Cardiac fibroblast (primary cell): ENCODE measurements at regions not wholly inside any gene's neighbourhood (a gene's known extent, or its start where the extent isn't known, plus 50 kb on each side); places are given as distances from the start of the nearest gene placed in this dataset.
"Not testable (repeated sequence)": the region's sequence is repeated elsewhere in the genome, so short reads cannot be mapped to it uniquely, and the experiment has no call there.

ENCODE experiments used
- DNase-seq, 2 donors: peaks; one replicate each; pipeline versions ENCODE4 v3.0.0 to v3.0.0-alpha.2; 2010; ENCODE audit warnings: low read depth in 2 of 2
- H3K4me3 ChIP-seq, 2 donors: replicated peaks in 1 of 2; 1 replicate in 1 of 2; 2 replicates in 1 of 2; pipeline ENCODE4 v1.5.1; 2011; ENCODE audit warnings: low read depth in 2 of 2, low read length in 2 of 2, mild to moderate bottlenecking in 2 of 2, moderate library complexity in 1 of 2
- TF ChIP-seq, protein P1 (sequence below): IDR thresholded peaks from one replicate; pipeline ENCODE4 v1.5.1; 2011; ENCODE audit warnings: low read depth, mild to moderate bottlenecking, low read length, inconsistent platforms

DNA sequence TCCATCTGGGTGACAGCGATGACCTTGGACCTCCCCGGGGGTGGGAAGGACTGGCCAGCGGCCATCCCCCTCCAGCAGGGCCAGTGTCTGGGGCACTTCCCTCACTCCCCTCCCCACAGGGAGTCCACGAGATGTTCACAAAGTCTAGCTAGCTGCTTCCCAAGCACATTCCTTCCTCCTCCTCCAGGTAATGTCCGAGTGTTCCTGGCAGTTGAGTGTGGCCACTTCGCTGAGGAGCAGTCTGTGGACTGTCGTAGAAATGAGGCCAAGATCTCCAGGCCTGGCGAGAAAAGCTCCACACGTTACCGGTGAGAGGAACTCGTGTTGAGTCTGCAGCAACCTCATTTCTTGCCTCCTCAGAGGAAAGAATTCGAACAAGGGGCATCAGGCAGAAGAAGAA, 425.5 kb downstream of the BRD1 start:
- H3K4me3 ChIP-seq: no peak overlapping the region
- TF ChIP-seq, protein P1, sequence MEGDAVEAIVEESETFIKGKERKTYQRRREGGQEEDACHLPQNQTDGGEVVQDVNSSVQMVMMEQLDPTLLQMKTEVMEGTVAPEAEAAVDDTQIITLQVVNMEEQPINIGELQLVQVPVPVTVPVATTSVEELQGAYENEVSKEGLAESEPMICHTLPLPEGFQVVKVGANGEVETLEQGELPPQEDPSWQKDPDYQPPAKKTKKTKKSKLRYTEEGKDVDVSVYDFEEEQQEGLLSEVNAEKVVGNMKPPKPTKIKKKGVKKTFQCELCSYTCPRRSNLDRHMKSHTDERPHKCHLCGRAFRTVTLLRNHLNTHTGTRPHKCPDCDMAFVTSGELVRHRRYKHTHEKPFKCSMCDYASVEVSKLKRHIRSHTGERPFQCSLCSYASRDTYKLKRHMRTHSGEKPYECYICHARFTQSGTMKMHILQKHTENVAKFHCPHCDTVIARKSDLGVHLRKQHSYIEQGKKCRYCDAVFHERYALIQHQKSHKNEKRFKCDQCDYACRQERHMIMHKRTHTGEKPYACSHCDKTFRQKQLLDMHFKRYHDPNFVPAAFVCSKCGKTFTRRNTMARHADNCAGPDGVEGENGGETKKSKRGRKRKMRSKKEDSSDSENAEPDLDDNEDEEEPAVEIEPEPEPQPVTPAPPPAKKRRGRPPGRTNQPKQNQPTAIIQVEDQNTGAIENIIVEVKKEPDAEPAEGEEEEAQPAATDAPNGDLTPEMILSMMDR: no peak
- no peak for DNase-seq

DNA sequence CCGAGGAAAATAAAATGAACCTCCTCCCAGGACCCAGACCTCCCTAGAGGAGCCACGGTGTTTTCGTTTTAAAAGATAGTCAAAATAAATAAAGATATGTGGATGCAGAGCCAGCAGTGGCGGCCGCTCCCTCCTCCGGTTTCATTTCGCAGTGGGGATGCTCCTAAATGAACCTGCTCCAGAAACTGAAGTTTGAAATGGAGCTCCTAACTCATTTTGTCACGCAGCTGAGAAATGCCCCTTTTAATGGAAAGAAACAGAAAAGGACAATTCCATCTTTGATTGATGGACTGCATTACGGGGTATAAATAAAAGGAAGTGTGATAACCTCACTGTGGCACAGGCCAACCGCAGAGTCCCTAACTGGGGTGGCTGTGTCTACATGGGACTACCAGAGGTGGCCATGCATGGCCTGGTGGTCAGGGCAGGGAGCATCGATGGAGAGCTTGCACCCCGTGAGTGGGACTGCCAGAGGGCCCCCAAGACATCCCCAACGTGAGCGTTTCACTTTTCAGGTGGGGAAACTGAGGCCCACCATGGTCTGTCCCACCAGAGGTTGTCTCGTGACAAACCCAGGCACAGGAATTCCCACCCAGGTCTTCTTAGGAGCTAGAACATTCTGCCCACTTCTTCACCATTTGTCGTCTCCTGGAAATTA, 426.6 kb downstream of the BRD1 start:
- no peak for DNase-seq
- TF ChIP-seq, protein P1: no peak
- H3K4me3 ChIP-seq: no peak overlapping the region

DNA sequence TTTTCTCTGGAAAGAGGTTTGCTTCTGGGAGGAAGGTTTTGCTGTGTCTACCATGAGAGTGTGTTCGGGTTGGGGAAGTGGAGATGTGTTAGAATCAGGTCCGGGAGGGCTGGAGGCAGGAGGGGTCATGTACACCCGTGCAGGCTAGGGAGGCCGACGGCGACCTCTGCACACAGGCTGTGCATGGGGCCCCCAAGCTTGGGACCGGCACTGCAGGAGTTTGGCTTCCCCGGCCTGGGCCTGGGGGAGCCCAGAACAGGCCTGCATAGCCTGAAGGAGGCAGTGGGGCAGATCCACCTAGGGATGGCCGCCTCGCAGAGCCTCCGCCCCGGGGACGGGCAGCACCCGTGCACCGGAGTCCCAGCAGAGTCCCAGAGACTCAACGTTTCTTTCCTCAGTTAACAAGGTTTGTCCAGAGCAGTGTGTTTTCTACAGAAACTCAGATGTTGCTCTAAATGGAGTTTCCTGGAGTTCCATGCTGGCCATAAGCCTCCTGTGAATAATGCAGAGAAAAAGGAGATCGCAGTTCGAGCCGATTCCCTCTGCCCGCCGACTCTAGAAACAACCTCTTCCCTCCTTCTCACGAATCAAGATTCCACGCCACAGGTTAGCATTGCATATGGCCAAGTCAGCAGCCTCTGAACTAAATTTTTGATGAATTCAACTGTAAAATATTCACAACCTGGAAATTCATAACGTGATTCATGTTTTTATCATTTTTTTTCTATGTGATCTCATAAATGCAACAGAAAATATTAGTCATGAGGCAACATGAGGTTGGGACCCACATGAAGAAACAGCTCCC, 427.3 kb downstream of the BRD1 start:
- DNase-seq: no peak
- H3K4me3 ChIP-seq: no peak overlapping the region
- TF ChIP-seq, protein P1: no peak

DNA sequence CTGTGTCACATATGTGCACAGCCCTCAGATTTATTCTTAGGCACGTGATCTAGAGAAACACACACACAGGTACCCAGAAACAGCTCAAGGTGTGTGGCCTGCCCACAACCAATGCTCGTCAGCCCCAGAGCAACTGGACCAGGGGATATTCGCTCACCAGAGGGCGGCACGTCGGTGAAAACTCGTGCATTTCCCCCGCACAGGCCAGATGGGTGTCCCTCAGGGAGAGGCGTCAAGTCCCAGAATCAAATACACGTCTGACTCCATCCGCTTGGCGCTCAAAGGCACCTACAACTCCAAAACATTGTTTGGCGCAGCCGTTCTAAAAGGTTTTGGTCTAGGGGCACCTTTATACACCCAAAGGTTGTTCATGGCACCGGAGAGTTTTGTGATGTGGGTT, 429.0 kb downstream of the BRD1 start:
- no peak overlapping the region for H3K4me3 ChIP-seq
- TF ChIP-seq, protein P1: no peak
- DNase-seq: no peak

DNA sequence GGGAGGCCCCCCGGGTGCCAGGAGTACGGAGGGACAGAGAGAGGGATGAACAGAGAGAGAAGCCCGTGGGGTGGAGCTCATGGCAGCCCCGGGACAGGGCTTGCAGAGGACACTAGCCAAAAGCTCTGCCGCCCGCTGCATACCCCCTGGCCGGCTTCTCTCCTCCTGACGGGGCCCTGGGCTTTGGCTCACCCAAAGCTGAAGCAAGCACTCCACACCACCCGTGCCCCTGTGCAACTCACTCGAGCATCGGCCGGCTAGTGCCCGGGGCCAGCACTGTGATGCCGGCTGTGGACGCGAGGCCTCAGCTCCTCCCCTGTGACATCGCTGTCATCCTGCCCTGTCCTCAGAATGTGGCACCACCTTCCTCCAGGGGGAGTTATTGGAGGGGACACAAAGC, 429.6 kb downstream of the BRD1 start:
- DNase-seq: no peak
- no peak overlapping the region for H3K4me3 ChIP-seq
- TF ChIP-seq, protein P1: no peak

DNA sequence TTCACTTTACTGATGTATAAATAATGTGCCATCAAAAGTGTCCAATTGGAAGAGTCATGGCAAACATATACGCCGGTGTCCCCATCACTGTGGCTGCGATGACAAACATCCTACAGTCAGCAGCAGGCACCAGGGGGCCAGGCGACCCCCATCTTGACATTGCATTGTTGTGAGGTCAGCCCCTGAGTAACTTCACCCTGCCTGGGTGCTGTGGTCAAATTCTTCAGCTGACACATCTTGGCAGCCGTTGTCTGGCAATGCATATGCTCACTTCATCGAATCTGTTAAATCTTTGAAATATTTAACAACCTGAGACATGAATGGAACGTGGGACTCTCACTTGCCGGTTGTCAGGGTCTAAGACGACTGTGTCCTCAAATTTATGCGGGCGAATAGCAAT, 430.9 kb downstream of the BRD1 start:
- no peak overlapping the region for H3K4me3 ChIP-seq
- no peak for DNase-seq
- TF ChIP-seq, protein P1: no peak

DNA sequence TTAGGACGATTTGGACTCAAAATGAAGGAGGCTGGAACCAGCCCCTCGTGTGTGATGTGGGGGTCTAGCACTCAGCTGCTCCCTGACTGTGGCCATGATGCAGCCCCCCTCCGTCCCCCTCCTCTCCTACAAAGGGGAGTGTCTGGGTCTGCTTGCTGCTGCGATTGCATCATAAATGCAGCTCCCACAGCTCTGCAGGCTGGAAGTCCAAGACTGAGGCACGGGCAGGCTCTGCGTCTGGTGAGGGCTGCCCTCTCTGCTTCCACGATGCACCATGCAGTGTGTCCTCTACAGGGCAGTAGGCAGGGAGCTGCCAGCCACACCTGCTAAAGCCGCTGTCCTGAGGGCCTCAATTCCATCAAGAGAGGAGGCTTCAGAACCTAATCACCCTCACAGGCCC, 432.1 kb downstream of the BRD1 start:
- no peak overlapping the region for H3K4me3 ChIP-seq
- no peak for DNase-seq
- TF ChIP-seq, protein P1: no peak

DNA sequence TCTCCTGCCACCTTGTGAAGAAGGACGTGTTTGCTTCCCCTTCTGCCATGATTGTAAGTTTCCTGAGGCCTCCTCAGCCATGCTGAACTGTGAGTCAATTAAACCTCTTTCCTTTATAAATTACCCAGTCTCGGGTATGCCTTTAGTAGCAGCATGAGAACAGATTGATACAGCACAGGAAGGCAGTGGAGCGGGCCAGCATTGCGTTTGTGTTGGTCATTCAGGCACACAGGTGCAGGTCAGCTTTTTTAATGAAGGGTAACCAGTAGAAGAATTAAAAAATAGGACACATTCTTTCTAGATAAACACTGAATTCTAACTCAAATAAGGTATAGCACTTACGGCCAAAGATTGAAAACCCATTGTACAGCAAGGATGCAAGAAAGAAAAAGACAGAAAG, 432.6 kb downstream of the BRD1 start:
- H3K4me3 ChIP-seq, DNase-seq: not testable (repeated sequence)
